ENCODE measurements at regions not wholly inside any gene's neighbourhood (a gene's known extent, or its start where the extent isn't known, plus 50 kb on each side); places are given as distances from the start of the nearest gene placed in this dataset.

GRCh38 chr17:12571606-12572005 lies 94.1 kb upstream of the MYOCD start:
- Mint-ChIP-seq H3K4me1 (ENCODE audit: low read depth) (no peaks in the 10 kb centered on the region), H3K27ac (no peak overlapping the region), H3K9me3 (peaks cover 3% of the 10 kb centered on the region in 2 donors), H3K36me3 (ENCODE audit: insufficient read depth in 2 of 2) (peaks cover 0 to 2% of the 10 kb centered on the region in 2 donors), H3K27me3 (ENCODE audit: low read depth) (no peaks in the 10 kb centered on the region), H3K4me3 (no peak overlapping the region)
- no peak for ATAC-seq (replicated peaks in 1 of 2)
- no peak for DNase-seq

- DNase-seq: no peak
- peaks cover 0 to 2% of the 10 kb centered on the region in 2 donors for H3K36me3 Mint-ChIP-seq (ENCODE audit: insufficient read depth in 2 of 2)
Measured at GRCh38 chr17:12574525-12574924, 91.2 kb upstream of the MYOCD start.

GRCh38 chr17:12575641-12576040 lies 90.0 kb upstream of the MYOCD start:
- ATAC-seq (replicated peaks in 1 of 2) (no peak), DNase-seq (no peak)
- Mint-ChIP-seq H3K4me3 (no peak overlapping the region), H3K4me1 (ENCODE audit: low read depth) (no peaks in the 10 kb centered on the region), H3K27ac (no peak overlapping the region), H3K36me3 (ENCODE audit: insufficient read depth in 2 of 2) (peaks cover 0 to 2% of the 10 kb centered on the region in 2 donors), H3K27me3 (ENCODE audit: low read depth) (no peaks in the 10 kb centered on the region), H3K9me3 (peaks cover 0 to 3% of the 10 kb centered on the region in 2 donors)

More at GRCh38 chr17:12574525-12574924, 91.2 kb upstream of the MYOCD start:
- no peak for ATAC-seq (replicated peaks in 1 of 2)
- H3K4me3 Mint-ChIP-seq: no peak overlapping the region
- no peaks in the 10 kb centered on the region for H3K4me1 Mint-ChIP-seq (ENCODE audit: low read depth)
- no peaks in the 10 kb centered on the region for H3K27me3 Mint-ChIP-seq (ENCODE audit: low read depth)
- peaks cover 0 to 3% of the 10 kb centered on the region in 2 donors for H3K9me3 Mint-ChIP-seq
- no peak overlapping the region for H3K27ac Mint-ChIP-seq

GRCh38 chr17:12579288-12579687 lies 86.4 kb upstream of the MYOCD start:
- Mint-ChIP-seq H3K4me3 (no peak overlapping the region), H3K27me3 (ENCODE audit: low read depth) (no peaks in the 10 kb centered on the region), H3K9me3 (peaks cover 0 to 9% of the 10 kb centered on the region in 2 donors), H3K27ac (no peak overlapping the region), H3K4me1 (ENCODE audit: low read depth) (no peaks in the 10 kb centered on the region), H3K36me3 (ENCODE audit: insufficient read depth in 2 of 2) (no peaks in the 10 kb centered on the region)
- DNase-seq (no peak), ATAC-seq (replicated peaks in 1 of 2) (no peak)

- Mint-ChIP-seq H3K27ac (no peak overlapping the region), H3K4me3 (no peak overlapping the region), H3K9me3 (peaks cover 0 to 10% of the 10 kb centered on the region in 2 donors), H3K27me3 (ENCODE audit: low read depth) (no peaks in the 10 kb centered on the region), H3K36me3 (ENCODE audit: insufficient read depth in 2 of 2) (no peaks in the 10 kb centered on the region), H3K4me1 (ENCODE audit: low read depth) (no peaks in the 10 kb centered on the region)
- DNase-seq (no peak), ATAC-seq (replicated peaks in 1 of 2) (no peak)
Measured at GRCh38 chr17:12580640-12581039, 85.0 kb upstream of the MYOCD start.

GRCh38 chr17:12584727-12585126 lies 81.0 kb upstream of the MYOCD start:
- Mint-ChIP-seq H3K27me3 (ENCODE audit: low read depth) (no peaks in the 10 kb centered on the region), H3K36me3 (ENCODE audit: insufficient read depth in 2 of 2) (no peaks in the 10 kb centered on the region), H3K4me3 (no peak overlapping the region), H3K27ac (no peak overlapping the region), H3K4me1 (ENCODE audit: low read depth) (no peaks in the 10 kb centered on the region), H3K9me3 (peaks cover 2 to 10% of the 10 kb centered on the region in 2 donors)
- DNase-seq: no peak
- no peak for ATAC-seq (replicated peaks in 1 of 2)

- H3K9me3 Mint-ChIP-seq: peaks cover 2 to 4% of the 10 kb centered on the region in 2 donors
- no peak overlapping the region for H3K27ac Mint-ChIP-seq
- no peaks in the 10 kb centered on the region for H3K36me3 Mint-ChIP-seq (ENCODE audit: insufficient read depth in 2 of 2)
- no peak for ATAC-seq (replicated peaks in 1 of 2)
- no peak for DNase-seq
- no peaks in the 10 kb centered on the region for H3K27me3 Mint-ChIP-seq (ENCODE audit: low read depth)
- no peaks in the 10 kb centered on the region for H3K4me1 Mint-ChIP-seq (ENCODE audit: low read depth)
- H3K4me3 Mint-ChIP-seq: no peak overlapping the region
Measured at GRCh38 chr17:12588531-12588930, 77.2 kb upstream of the MYOCD start.

GRCh38 chr17:12590417-12590816 lies 75.3 kb upstream of the MYOCD start:
- ATAC-seq (replicated peaks in 1 of 2) (no peak), DNase-seq (no peak)
- Mint-ChIP-seq H3K4me1 (ENCODE audit: low read depth) (no peaks in the 10 kb centered on the region), H3K36me3 (ENCODE audit: insufficient read depth in 2 of 2) (no peaks in the 10 kb centered on the region), H3K4me3 (no peak overlapping the region), H3K9me3 (peaks cover under 1 to 2% of the 10 kb centered on the region in 2 donors), H3K27me3 (ENCODE audit: low read depth) (no peaks in the 10 kb centered on the region), H3K27ac (no peak overlapping the region)

GRCh38 chr17:12591021-12591735 lies 74.5 kb upstream of the MYOCD start:
- ATAC-seq (replicated peaks in 1 of 2): no peak
- no peak overlapping the region for H3K4me3 Mint-ChIP-seq
- peaks cover 2% of the 10 kb centered on the region in 2 donors for H3K9me3 Mint-ChIP-seq
- DNase-seq: no peak
- H3K4me1 Mint-ChIP-seq (ENCODE audit: low read depth): no peaks in the 10 kb centered on the region
- no peaks in the 10 kb centered on the region for H3K27me3 Mint-ChIP-seq (ENCODE audit: low read depth)
- H3K36me3 Mint-ChIP-seq (ENCODE audit: insufficient read depth in 2 of 2): no peaks in the 10 kb centered on the region
- no peak overlapping the region for H3K27ac Mint-ChIP-seq

GRCh38 chr17:12592941-12593340 lies 72.7 kb upstream of the MYOCD start:
- DNase-seq: no peak
- Mint-ChIP-seq H3K4me1 (ENCODE audit: low read depth) (no peaks in the 10 kb centered on the region), H3K36me3 (ENCODE audit: insufficient read depth in 2 of 2) (no peaks in the 10 kb centered on the region), H3K9me3 (peaks cover 2% of the 10 kb centered on the region in 2 donors), H3K27ac (no peak overlapping the region), H3K27me3 (ENCODE audit: low read depth) (no peaks in the 10 kb centered on the region), H3K4me3 (no peak overlapping the region)
- no peak for ATAC-seq (replicated peaks in 1 of 2)

GRCh38 chr17:12596961-12597360 lies 68.7 kb upstream of the MYOCD start:
- Mint-ChIP-seq H3K4me1 (ENCODE audit: low read depth) (no peaks in the 10 kb centered on the region), H3K9me3 (peaks cover 0 to 4% of the 10 kb centered on the region in 2 donors), H3K36me3 (ENCODE audit: insufficient read depth in 2 of 2) (no peaks in the 10 kb centered on the region), H3K4me3 (no peak overlapping the region), H3K27me3 (ENCODE audit: low read depth) (no peaks in the 10 kb centered on the region), H3K27ac (no peak overlapping the region)
- no peak for DNase-seq
- no peak for ATAC-seq (replicated peaks in 1 of 2)

GRCh38 chr17:12597895-12598294 lies 67.8 kb upstream of the MYOCD start:
- no peaks in the 10 kb centered on the region for H3K36me3 Mint-ChIP-seq (ENCODE audit: insufficient read depth in 2 of 2)
- no peaks in the 10 kb centered on the region for H3K27me3 Mint-ChIP-seq (ENCODE audit: low read depth)
- H3K9me3 Mint-ChIP-seq: peaks cover 0 to 4% of the 10 kb centered on the region in 2 donors
- no peak overlapping the region for H3K27ac Mint-ChIP-seq
- no peak overlapping the region for H3K4me3 Mint-ChIP-seq
- H3K4me1 Mint-ChIP-seq (ENCODE audit: low read depth): no peaks in the 10 kb centered on the region
- no peak for ATAC-seq (replicated peaks in 1 of 2)
- no peak for DNase-seq

- no peak overlapping the region for H3K27ac Mint-ChIP-seq
- H3K36me3 Mint-ChIP-seq (ENCODE audit: insufficient read depth in 2 of 2): no peaks in the 10 kb centered on the region
- H3K4me3 Mint-ChIP-seq: no peak overlapping the region
- H3K9me3 Mint-ChIP-seq: peaks cover 0 to 4% of the 10 kb centered on the region in 2 donors
- no peaks in the 10 kb centered on the region for H3K27me3 Mint-ChIP-seq (ENCODE audit: low read depth)
- DNase-seq (no peak), ATAC-seq (replicated peaks in 1 of 2) (no peak)
- H3K4me1 Mint-ChIP-seq (ENCODE audit: low read depth): no peaks in the 10 kb centered on the region
Measured at GRCh38 chr17:12599186-12599920, 66.3 kb upstream of the MYOCD start.
